ENCODE measurements at regions not wholly inside any gene's neighbourhood (a gene's known extent, or its start where the extent isn't known, plus 50 kb on each side); places are given as distances from the start of the nearest gene placed in this dataset.
A peak's percentile ranks its signal among the peaks of the same experiment; 100 is the strongest.

- H3K27ac ChIP-seq: no peak overlapping the region
- peaks cover 3% of the 10 kb centered on the region; the same call in 1 of the 2 replicates for H3K27me3 ChIP-seq
- H3K9me3 ChIP-seq (replicated peaks): peaks cover 4% of the 10 kb centered on the region
- H3K4me1 ChIP-seq: peaks cover 21% of the 10 kb centered on the region
- no peaks in the 10 kb centered on the region for H3K36me3 ChIP-seq
- DNase-seq: no peak
- no peak overlapping the region for H3K4me3 ChIP-seq
Observed at GRCh38 chr17:12603566-12603965, 62.1 kb upstream of the MYOCD start.

GRCh38 chr17:12605222-12605621 lies 60.5 kb upstream of the MYOCD start:
- H3K27me3 ChIP-seq: peaks cover 3% of the 10 kb centered on the region; the same call in 1 of the 2 replicates
- H3K4me1 ChIP-seq: peaks cover 6% of the 10 kb centered on the region
- H3K4me3 ChIP-seq: no peak overlapping the region
- DNase-seq: no peak
- peaks cover 4% of the 10 kb centered on the region for H3K9me3 ChIP-seq (replicated peaks)
- no peaks in the 10 kb centered on the region for H3K36me3 ChIP-seq
- H3K27ac ChIP-seq: no peak overlapping the region

GRCh38 chr17:12613566-12613965 lies 52.1 kb upstream of the MYOCD start:
- H3K27ac ChIP-seq: peak overlapping the region; percentile 4; the same call in 1 of the 2 replicates

More at GRCh38 chr17:12613566-12613965, 52.1 kb upstream of the MYOCD start:
- Histone ChIP-seq H3K4me1 (peaks cover 9% of the 10 kb centered on the region; the same call in 1 of the 2 replicates), H3K36me3 (no peaks in the 10 kb centered on the region), H3K27me3 (peaks cover 18% of the 10 kb centered on the region), H3K9me3 (replicated peaks) (peaks cover 2% of the 10 kb centered on the region; the same call in 1 of the 2 replicates), H3K4me3 (no peak overlapping the region)
- DNase-seq: peak; percentile 79 to 83

All from SJCRH30 (cell line).